ENCODE measurements at regions not wholly inside any gene's neighbourhood (a gene's known extent, or its start where the extent isn't known, plus 50 kb on each side); places are given as distances from the start of the nearest gene placed in this dataset.

DNA sequence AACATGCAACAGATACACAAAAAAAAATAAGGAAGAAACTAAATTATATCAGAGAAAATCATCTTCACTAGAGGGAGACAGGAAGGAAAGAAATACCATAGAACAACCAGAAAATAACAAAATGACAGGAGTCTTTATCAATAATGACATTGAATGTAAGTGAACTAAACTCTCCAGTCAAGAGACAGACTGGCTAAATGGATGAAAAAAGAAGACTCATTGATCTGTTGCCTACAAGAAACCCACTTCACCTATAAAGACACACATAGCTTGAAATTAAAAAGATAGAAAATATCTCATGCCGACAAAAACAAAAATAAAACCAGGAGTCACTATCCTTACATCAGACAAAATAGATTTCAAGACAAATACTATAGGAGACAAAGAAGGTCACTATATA lies 593.1 kb upstream of the USP24 start:
- TF ChIP-seq POLR2A (IDR thresholded peaks at IDR 0.05; ENCODE audit: low read length) (no peak), GATA1 (IDR thresholded peaks at IDR 0.05; ENCODE audit: low read depth, low read length) (no peak)

All from erythroblast (primary cell).